Activated CD8-positive, alpha-beta T cell treated with anti-CD3 and anti-CD28 coated beads for 36 hours (primary cell): ENCODE measurements at regions not wholly inside any gene's neighbourhood (a gene's known extent, or its start where the extent isn't known, plus 50 kb on each side); places are given as distances from the start of the nearest gene placed in this dataset.

Source experiments
- ATAC-seq: fragments of 200-7000 bp; cut with Tn5 transposase; one replicate; pipeline ENCODE4 v1.10.0; 2021; ENCODE audit warnings: mild to moderate bottlenecking, moderate library complexity
- CTCF ChIA-PET: fragments of 350-600 bp; sonication (Branson Sonifier 250); formaldehyde crosslinking; loops from one replicate; lab custom pipeline; 2021; ENCODE audit warnings: antibody characterized with exemption; lab: Charles Lee
- POLR2A ChIA-PET: fragments of 350-600 bp; sonication (Branson Sonifier 250); formaldehyde crosslinking; loops from one replicate; lab custom pipeline; 2021; ENCODE audit warnings: antibody characterized with exemption; lab: Charles Lee
- DNase-seq: peaks from one replicate; pipeline ENCODE4 v3.0.0-alpha.2; 2020
- H3K27ac Mint-ChIP-seq: one replicate; pipeline ENCODE4 v1.8.0; 2021; ENCODE audit warnings: mild to moderate bottlenecking, mixed read lengths
- H3K27me3 Mint-ChIP-seq: one replicate; pipeline ENCODE4 v1.8.0; 2021; ENCODE audit warnings: mixed read lengths
- H3K36me3 Mint-ChIP-seq: one replicate; pipeline ENCODE4 v1.8.0; 2021; ENCODE audit warnings: low read depth, mixed read lengths
- H3K4me1 Mint-ChIP-seq: one replicate; pipeline ENCODE4 v1.8.0; 2021; ENCODE audit warnings: low read depth, mixed read lengths
- H3K4me3 Mint-ChIP-seq: one replicate; pipeline ENCODE4 v1.8.0; 2021; ENCODE audit warnings: mild to moderate bottlenecking, moderate library complexity, mixed read lengths
- H3K9me3 Mint-ChIP-seq: one replicate; pipeline ENCODE4 v1.8.0; 2021; ENCODE audit warnings: mixed read lengths
- CTCF ChIP-seq: fragments of 200-600 bp; IDR thresholded peaks from one replicate; pipeline ENCODE4 v1.8.0; 2022; ENCODE audit warnings: antibody characterized with exemption, mild to moderate bottlenecking
- intact Hi-C: fragments of 100-400 bp; cut with micrococcal nuclease; formaldehyde crosslinking; loops from one replicate; pipeline ENCODE4 v1.10.0; 2022

GRCh38 chr22:27133681-27134314 lies 476.4 kb downstream of the MIAT start:
- Mint-ChIP-seq H3K27ac (no peak overlapping the region), H3K9me3 (no peaks in the 10 kb centered on the region), H3K4me1 (no peaks in the 10 kb centered on the region), H3K4me3 (no peak overlapping the region), H3K36me3 (no peaks in the 10 kb centered on the region), H3K27me3 (peaks cover 16% of the 10 kb centered on the region)
- ChIA-PET POLR2A (no interaction called here), CTCF (no interaction called here)
- no peak for TF ChIP-seq CTCF
- ATAC-seq (no peak), DNase-seq (no peak)
- intact Hi-C loops, result no loop called here

- ATAC-seq, result peak; percentile 78
- TF ChIP-seq CTCF, result no peak
- no peak overlapping the region for H3K4me3 Mint-ChIP-seq
- POLR2A ChIA-PET, result no interaction called here
- no peak overlapping the region for H3K27ac Mint-ChIP-seq
- no peaks in the 10 kb centered on the region for H3K36me3 Mint-ChIP-seq
- CTCF ChIA-PET, result no interaction called here
- DNase-seq, result peak; percentile 47
- H3K4me1 Mint-ChIP-seq, result no peaks in the 10 kb centered on the region
- intact Hi-C loops, result no loop called here
- no peaks in the 10 kb centered on the region for H3K9me3 Mint-ChIP-seq
- peaks cover 12% of the 10 kb centered on the region for H3K27me3 Mint-ChIP-seq
Measured at GRCh38 chr22:27134315-27134701, 476.9 kb downstream of the MIAT start.

- TF ChIP-seq CTCF, result no peak
- Mint-ChIP-seq H3K27me3 (peaks cover 13% of the 10 kb centered on the region), H3K9me3 (no peaks in the 10 kb centered on the region), H3K36me3 (no peaks in the 10 kb centered on the region), H3K27ac (no peak overlapping the region), H3K4me1 (no peaks in the 10 kb centered on the region), H3K4me3 (no peak overlapping the region)
- intact Hi-C loops, result no loop called here
- ChIA-PET POLR2A (interaction anchor here (0.6 kb wide), 1 partner anchor 15 kb away, joined by 3 read pairs; no protein-coding TSS in a partner anchor), CTCF (interaction anchor here (0.9 kb wide), 1 partner anchor 8 kb away, joined by 4 read pairs; no protein-coding TSS in a partner anchor)
- ATAC-seq, result no peak
- DNase-seq, result no peak
Measured at GRCh38 chr22:27135031-27135981, 477.9 kb downstream of the MIAT start.

GRCh38 chr22:27136596-27136995 lies 479.2 kb downstream of the MIAT start:
- Mint-ChIP-seq H3K36me3 (no peaks in the 10 kb centered on the region), H3K27me3 (peaks cover 11% of the 10 kb centered on the region), H3K4me3 (no peak overlapping the region), H3K27ac (no peak overlapping the region), H3K9me3 (no peaks in the 10 kb centered on the region), H3K4me1 (no peaks in the 10 kb centered on the region)
- TF ChIP-seq CTCF, result no peak
- no peak for ATAC-seq
- intact Hi-C loops, result no loop called here
- DNase-seq, result no peak
- POLR2A ChIA-PET, result no interaction called here
- CTCF ChIA-PET, result no interaction called here

- POLR2A ChIA-PET, result no interaction called here
- Mint-ChIP-seq H3K9me3 (no peaks in the 10 kb centered on the region), H3K36me3 (no peaks in the 10 kb centered on the region), H3K4me3 (no peak overlapping the region), H3K27ac (no peak overlapping the region), H3K4me1 (no peaks in the 10 kb centered on the region), H3K27me3 (peaks cover 9% of the 10 kb centered on the region)
- no peak for TF ChIP-seq CTCF
- CTCF ChIA-PET, result no interaction called here
- no peak for DNase-seq
- intact Hi-C loops, result no loop called here
- no peak for ATAC-seq
Measured at GRCh38 chr22:27137871-27138337, 480.5 kb downstream of the MIAT start.
